ENCODE measurements at regions not wholly inside any gene's neighbourhood (a gene's known extent, or its start where the extent isn't known, plus 50 kb on each side); places are given as distances from the start of the nearest gene placed in this dataset.
A peak's percentile ranks its signal among the peaks of the same experiment; 100 is the strongest.

- no peak for DNase-seq (ENCODE audit: low read depth in 1 of 2, low spot score in 2 of 2)
- Histone ChIP-seq H3K9me3 (ENCODE audit: insufficient read depth in 2 of 2, low read depth in 1 of 2, low read length in 1 of 2) (no peaks in the 10 kb centered on the region), H2BK15ac (ENCODE audit: low read length) (no peak overlapping the region), H3K14ac (ENCODE audit: insufficient read length) (no peak overlapping the region), H3K4me2 (ENCODE audit: insufficient read depth in 1 of 2, low read depth in 2 of 2, low read length in 2 of 2) (no peak overlapping the region), H2BK12ac (ENCODE audit: low read depth, low read length) (no peak overlapping the region), H2BK5ac (ENCODE audit: low read depth, low read length) (no peak overlapping the region), H3K18ac (ENCODE audit: extremely low read depth, low read length) (no peak overlapping the region), H3K79me1 (ENCODE audit: low read depth, low read length) (no peaks in the 10 kb centered on the region), H3K36me3 (ENCODE audit: control insufficient read depth in 2 of 4, insufficient read depth in 4 of 4, low read length in 3 of 4) (no peaks in the 10 kb centered on the region), H4K5ac (ENCODE audit: insufficient read length, low read depth, low read length) (no peak overlapping the region), H3K4me1 (replicated peaks in 1 of 4; ENCODE audit: control insufficient read depth in 3 of 4, insufficient read depth in 4 of 4, low read length in 3 of 4) (no peaks in the 10 kb centered on the region), H3K79me2 (ENCODE audit: control insufficient read depth in 1 of 2, insufficient read depth in 2 of 2, low read length in 2 of 2) (no peaks in the 10 kb centered on the region), H3K23ac (ENCODE audit: insufficient read length) (no peak overlapping the region), H3K23me2 (ENCODE audit: low read depth, low read length) (no peaks in the 10 kb centered on the region), H2BK120ac (replicated peaks; ENCODE audit: low read depth, low read length) (no peak overlapping the region), H3K27ac (ENCODE audit: low read depth, low read length) (no peak overlapping the region), H3K4me3 (ENCODE audit: extremely low read depth in 1 of 4, insufficient read depth in 2 of 4, low read depth in 3 of 4, low read length in 4 of 4) (no peak overlapping the region), H4K20me1 (replicated peaks in 1 of 2; ENCODE audit: control insufficient read depth in 1 of 2, insufficient read depth in 2 of 2, low read length in 2 of 2) (no peaks in the 10 kb centered on the region), H4K8ac (ENCODE audit: extremely low read depth, insufficient read depth, low read length) (no peak overlapping the region), H3K27me3 (replicated peaks in 1 of 4; ENCODE audit: control insufficient read depth in 3 of 4, extremely low read depth in 1 of 4, insufficient read depth in 3 of 4, low read length in 3 of 4) (no peaks in the 10 kb centered on the region), H2AK5ac (ENCODE audit: low read depth, low read length) (no peak overlapping the region), H2BK20ac (ENCODE audit: low read length) (no peak overlapping the region), H3K4ac (replicated peaks; ENCODE audit: insufficient read length, low read depth, low read length) (no peak overlapping the region), H3K56ac (replicated peaks; ENCODE audit: insufficient read length, low read depth, low read length) (no peak overlapping the region), H4K91ac (replicated peaks; ENCODE audit: insufficient read length, low read length) (no peak overlapping the region), H3K9ac (replicated peaks in 1 of 4; ENCODE audit: extremely low read depth in 1 of 4, low read depth in 3 of 4, low read length in 3 of 4) (no peak overlapping the region), H2AFZ (ENCODE audit: low read length) (0 out of 2 replicates have a peak overlapping the region, but pooled peaks have one; percentile 28)
- no peak for TF ChIP-seq CTBP2 (IDR thresholded peaks at IDR 0.05; ENCODE audit: borderline replicate concordance, insufficient read depth, insufficient read length, low read length)
- no peak for TF ChIP-seq CHD2 (IDR thresholded peaks at IDR 0.05; ENCODE audit: low read length)
- no peak for TF ChIP-seq HDAC6 (IDR thresholded peaks at IDR 0.05; ENCODE audit: low read depth, low read length)
- no peak for TF ChIP-seq ZNF274 (IDR thresholded peaks at IDR 0.05; ENCODE audit: borderline replicate concordance, extremely low read depth, low read length)
- TF ChIP-seq, protein P1, sequence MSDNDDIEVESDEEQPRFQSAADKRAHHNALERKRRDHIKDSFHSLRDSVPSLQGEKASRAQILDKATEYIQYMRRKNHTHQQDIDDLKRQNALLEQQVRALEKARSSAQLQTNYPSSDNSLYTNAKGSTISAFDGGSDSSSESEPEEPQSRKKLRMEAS (IDR thresholded peaks at IDR 0.05): no peak
- no peak for TF ChIP-seq TAF1 (IDR thresholded peaks at IDR 0.05; ENCODE audit: low read depth, low read length)
- no peak for TF ChIP-seq SIX5 (IDR thresholded peaks at IDR 0.05; ENCODE audit: low read depth, low read length)
- no peak for TF ChIP-seq EZH2 (IDR thresholded peaks at IDR 0.05; ENCODE audit: low read depth, low read length, severe bottlenecking)
- WGBS, 2 experiments (ENCODE audit: extremely low coverage in 1 of 2, insufficient coverage in 1 of 2, insufficient read length in 1 of 2, insufficient replicate concordance in 2 of 2, low coverage in 1 of 2, low lambda C conversion rate in 2 of 2, missing lambda C conversion rate in 1 of 2): 94% methylated on average over 2 of the region's 2 CpGs; no CpG with 5 or more reads in 1 of the 2 experiments
- no peak for FAIRE-seq
- ChIA-PET CTCF (ENCODE audit: partially characterized antibody) (no interaction called here), POLR2A (ENCODE audit: partially characterized antibody) (no interaction called here)
Observed at GRCh38 chr7:93004906-93005305, 112.9 kb downstream of the SAMD9 start.
